Neural cell (in vitro differentiated cells): ENCODE measurements at regions not wholly inside any gene's neighbourhood (a gene's known extent, or its start where the extent isn't known, plus 50 kb on each side); places are given as distances from the start of the nearest gene placed in this dataset.

ENCODE experiments used
- H2AFZ ChIP-seq: fragments of 200-600, 300-800 bp; sonication (generic), shearing (Covaris generic); 2 replicates; pipeline ENCODE4 v1.6.0; 2014; ENCODE audit warnings: low read depth, mild to moderate bottlenecking, antibody characterized with exemption, low read length, moderate library complexity
- H3F3A ChIP-seq: fragments of 200-600 bp; shearing (Covaris generic); 2 replicates; pipeline ENCODE4 v1.6.1; 2016; ENCODE audit warnings: mild to moderate bottlenecking, moderate library complexity, mixed read lengths, antibody characterized with exemption, low read length; ENCODE audit not compliant: insufficient read depth, poor library complexity, severe bottlenecking
- H3K27ac ChIP-seq: fragments of 200-600, 300-800 bp; sonication (generic), shearing (Covaris generic); 2 replicates; pipeline ENCODE4 v1.5.1; 2014; ENCODE audit warnings: mild to moderate bottlenecking, low read length, moderate library complexity
- H3K27me3 ChIP-seq: fragments of 300-800, 200-600 bp; sonication (generic), shearing (Covaris generic); 2 replicates; pipeline ENCODE4 v1.6.0; 2014; ENCODE audit warnings: mild to moderate bottlenecking, low read depth, low read length, moderate library complexity; ENCODE audit not compliant: insufficient read depth
- H3K36me3 ChIP-seq: fragments of 300-800, 200-600 bp; sonication (generic), shearing (Covaris generic); 2 replicates; pipeline ENCODE4 v1.5.1; 2014; ENCODE audit warnings: mild to moderate bottlenecking, antibody characterized with exemption, low read length, moderate library complexity; ENCODE audit not compliant: insufficient read depth
- H3K4me2 ChIP-seq: fragments of 300-800, 200-600 bp; sonication (generic), shearing (Covaris generic); 2 replicates; pipeline ENCODE4 v1.6.0; 2014; ENCODE audit warnings: mild to moderate bottlenecking, low read length
- H3K4me3 ChIP-seq: fragments of 300-800, 200-600 bp; sonication (generic), shearing (Covaris generic); 2 replicates; pipeline ENCODE4 v1.5.1; 2014; ENCODE audit warnings: mild to moderate bottlenecking, low read length, moderate library complexity
- H3K79me2 ChIP-seq: fragments of 200-600 bp; shearing (Covaris generic); replicated peaks from 2 replicates; pipeline ENCODE4 v1.6.0; 2014; ENCODE audit warnings: mild to moderate bottlenecking, low read length, moderate library complexity; ENCODE audit not compliant: insufficient read depth
- H3K9ac ChIP-seq: fragments of 300-800, 200-600 bp; sonication (generic), shearing (Covaris generic); 2 replicates; pipeline ENCODE4 v1.6.1; 2016; ENCODE audit warnings: mild to moderate bottlenecking, low read length, mixed read lengths
- H3K9me2 ChIP-seq: fragments of 200-600 bp; shearing (Covaris generic); 2 replicates; pipeline ENCODE4 v1.6.1; 2016; ENCODE audit warnings: mild to moderate bottlenecking, low read length, mixed read lengths; ENCODE audit not compliant: insufficient read depth
- H3K9me3 ChIP-seq: fragments of 200-600, 300-800 bp; sonication (generic), shearing (Covaris generic); 2 replicates; pipeline ENCODE4 v1.6.1; 2016; ENCODE audit warnings: mild to moderate bottlenecking, mixed run types, low read length, moderate library complexity, mixed read lengths
- H4K20me1 ChIP-seq: fragments of 200-600 bp; shearing (Covaris generic); 2 replicates; pipeline ENCODE4 v1.6.1; 2016; ENCODE audit warnings: mild to moderate bottlenecking, mixed run types; ENCODE audit not compliant: insufficient read depth
- EP300 ChIP-seq: fragments of 450-650 bp; conservative IDR thresholded peaks from 2 replicates; pipeline ENCODE4 v1.6.1; 2014; ENCODE audit warnings: antibody characterized with exemption, mild to moderate bottlenecking, moderate library complexity; ENCODE audit not compliant: poor library complexity, severe bottlenecking
- EZH2 ChIP-seq: fragments of 200-600, 300-800 bp; shearing (Covaris generic), sonication (generic); IDR thresholded peaks from 2 replicates; pipeline ENCODE4 v1.6.1; 2014; ENCODE audit warnings: antibody characterized with exemption, low read length, borderline replicate concordance, mild to moderate bottlenecking; ENCODE audit not compliant: insufficient read depth, poor library complexity, severe bottlenecking
- MXI1 ChIP-seq: fragments of 450-650 bp; conservative IDR thresholded peaks from 2 replicates; pipeline ENCODE4 v1.6.1; 2014; ENCODE audit warnings: antibody characterized with exemption, mild to moderate bottlenecking; ENCODE audit not compliant: poor library complexity, severe bottlenecking
- POLR2AphosphoS5 ChIP-seq: IDR thresholded peaks from 2 replicates; pipeline ENCODE4 v1.6.1; 2012
- RAD21 ChIP-seq: fragments of 450-650 bp; conservative IDR thresholded peaks from 2 replicates; pipeline ENCODE4 v1.6.1; 2014; ENCODE audit warnings: antibody characterized with exemption, mild to moderate bottlenecking, moderate library complexity
- SMC3 ChIP-seq: fragments of 450-650 bp; conservative IDR thresholded peaks from 2 replicates; pipeline ENCODE4 v1.6.1; 2014; ENCODE audit warnings: antibody characterized with exemption, mild to moderate bottlenecking, moderate library complexity; ENCODE audit not compliant: poor library complexity
- TAF1 ChIP-seq: IDR thresholded peaks from 2 replicates; pipeline ENCODE4 v1.6.1; 2012; ENCODE audit warnings: low read depth
- TF ChIP-seq, protein P1 (sequence below): IDR thresholded peaks from 2 replicates; pipeline ENCODE4 v1.6.1; 2012; ENCODE audit warnings: borderline replicate concordance
- TF ChIP-seq, protein P2 (sequence below): fragments of 450-650 bp; IDR thresholded peaks from 2 replicates; pipeline ENCODE4 v1.5.1; 2014; ENCODE audit warnings: antibody characterized with exemption, mild to moderate bottlenecking, moderate library complexity; ENCODE audit not compliant: poor library complexity, severe bottlenecking

DNA sequence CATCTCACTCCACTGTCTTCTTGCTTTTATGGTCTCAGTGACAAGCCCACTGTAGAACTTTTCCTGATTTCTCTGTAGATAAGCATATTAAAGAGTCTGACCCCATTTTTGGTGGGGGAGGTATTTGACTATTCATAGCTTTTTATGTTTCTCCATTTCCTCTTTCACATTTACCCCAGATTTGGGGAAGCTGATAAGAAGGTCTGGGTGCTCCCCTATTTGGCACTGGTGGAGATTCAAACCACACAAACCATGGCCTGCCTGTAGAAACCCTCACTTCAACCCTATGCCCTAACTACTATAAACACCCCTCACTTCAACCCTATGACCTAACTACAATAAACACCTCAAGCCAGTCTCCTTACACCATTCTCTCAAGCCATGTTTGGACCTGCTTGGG lies 196.2 kb upstream of the SYNDIG1 start:
- Histone ChIP-seq H2AFZ (no peak overlapping the region), H3K4me3 (no peak overlapping the region), H3K79me2 (no peaks in the 10 kb centered on the region), H3K27ac (no peak overlapping the region), H3F3A (no peaks in the 10 kb centered on the region), H3K36me3 (no peaks in the 10 kb centered on the region), H3K9me2 (no peaks in the 10 kb centered on the region), H3K9me3 (no peaks in the 10 kb centered on the region), H4K20me1 (no peaks in the 10 kb centered on the region), H3K9ac (no peak overlapping the region), H3K4me2 (no peak overlapping the region), H3K27me3 (no peaks in the 10 kb centered on the region)
- no peak for TF ChIP-seq EZH2
- TF ChIP-seq RAD21: no peak
- TF ChIP-seq MXI1: no peak
- no peak for TF ChIP-seq TAF1
- TF ChIP-seq, protein P1, sequence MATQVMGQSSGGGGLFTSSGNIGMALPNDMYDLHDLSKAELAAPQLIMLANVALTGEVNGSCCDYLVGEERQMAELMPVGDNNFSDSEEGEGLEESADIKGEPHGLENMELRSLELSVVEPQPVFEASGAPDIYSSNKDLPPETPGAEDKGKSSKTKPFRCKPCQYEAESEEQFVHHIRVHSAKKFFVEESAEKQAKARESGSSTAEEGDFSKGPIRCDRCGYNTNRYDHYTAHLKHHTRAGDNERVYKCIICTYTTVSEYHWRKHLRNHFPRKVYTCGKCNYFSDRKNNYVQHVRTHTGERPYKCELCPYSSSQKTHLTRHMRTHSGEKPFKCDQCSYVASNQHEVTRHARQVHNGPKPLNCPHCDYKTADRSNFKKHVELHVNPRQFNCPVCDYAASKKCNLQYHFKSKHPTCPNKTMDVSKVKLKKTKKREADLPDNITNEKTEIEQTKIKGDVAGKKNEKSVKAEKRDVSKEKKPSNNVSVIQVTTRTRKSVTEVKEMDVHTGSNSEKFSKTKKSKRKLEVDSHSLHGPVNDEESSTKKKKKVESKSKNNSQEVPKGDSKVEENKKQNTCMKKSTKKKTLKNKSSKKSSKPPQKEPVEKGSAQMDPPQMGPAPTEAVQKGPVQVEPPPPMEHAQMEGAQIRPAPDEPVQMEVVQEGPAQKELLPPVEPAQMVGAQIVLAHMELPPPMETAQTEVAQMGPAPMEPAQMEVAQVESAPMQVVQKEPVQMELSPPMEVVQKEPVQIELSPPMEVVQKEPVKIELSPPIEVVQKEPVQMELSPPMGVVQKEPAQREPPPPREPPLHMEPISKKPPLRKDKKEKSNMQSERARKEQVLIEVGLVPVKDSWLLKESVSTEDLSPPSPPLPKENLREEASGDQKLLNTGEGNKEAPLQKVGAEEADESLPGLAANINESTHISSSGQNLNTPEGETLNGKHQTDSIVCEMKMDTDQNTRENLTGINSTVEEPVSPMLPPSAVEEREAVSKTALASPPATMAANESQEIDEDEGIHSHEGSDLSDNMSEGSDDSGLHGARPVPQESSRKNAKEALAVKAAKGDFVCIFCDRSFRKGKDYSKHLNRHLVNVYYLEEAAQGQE: no peak
- TF ChIP-seq, protein P2, sequence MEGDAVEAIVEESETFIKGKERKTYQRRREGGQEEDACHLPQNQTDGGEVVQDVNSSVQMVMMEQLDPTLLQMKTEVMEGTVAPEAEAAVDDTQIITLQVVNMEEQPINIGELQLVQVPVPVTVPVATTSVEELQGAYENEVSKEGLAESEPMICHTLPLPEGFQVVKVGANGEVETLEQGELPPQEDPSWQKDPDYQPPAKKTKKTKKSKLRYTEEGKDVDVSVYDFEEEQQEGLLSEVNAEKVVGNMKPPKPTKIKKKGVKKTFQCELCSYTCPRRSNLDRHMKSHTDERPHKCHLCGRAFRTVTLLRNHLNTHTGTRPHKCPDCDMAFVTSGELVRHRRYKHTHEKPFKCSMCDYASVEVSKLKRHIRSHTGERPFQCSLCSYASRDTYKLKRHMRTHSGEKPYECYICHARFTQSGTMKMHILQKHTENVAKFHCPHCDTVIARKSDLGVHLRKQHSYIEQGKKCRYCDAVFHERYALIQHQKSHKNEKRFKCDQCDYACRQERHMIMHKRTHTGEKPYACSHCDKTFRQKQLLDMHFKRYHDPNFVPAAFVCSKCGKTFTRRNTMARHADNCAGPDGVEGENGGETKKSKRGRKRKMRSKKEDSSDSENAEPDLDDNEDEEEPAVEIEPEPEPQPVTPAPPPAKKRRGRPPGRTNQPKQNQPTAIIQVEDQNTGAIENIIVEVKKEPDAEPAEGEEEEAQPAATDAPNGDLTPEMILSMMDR: no peak
- TF ChIP-seq SMC3: no peak
- TF ChIP-seq POLR2AphosphoS5: no peak
- TF ChIP-seq EP300: no peak

DNA sequence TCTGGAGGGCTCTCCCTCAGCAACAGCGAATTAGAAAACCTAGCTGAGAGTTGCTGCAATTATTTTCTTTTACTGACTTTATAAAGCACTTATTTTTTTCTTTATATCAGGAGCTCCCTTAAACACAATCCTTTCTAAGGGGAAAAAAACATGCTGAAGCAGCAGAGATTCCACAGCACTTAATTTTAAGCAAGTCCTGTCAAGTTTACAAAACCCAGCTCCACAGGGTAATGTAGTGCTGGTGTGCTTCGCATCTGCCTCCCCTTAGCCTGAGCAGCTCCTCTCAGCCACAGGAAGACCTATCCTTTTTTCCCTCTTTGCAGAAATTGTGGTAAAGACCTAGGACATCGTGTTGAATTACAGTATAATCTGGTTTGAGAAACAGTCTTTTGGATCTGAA lies 208.1 kb upstream of the SYNDIG1 start:
- TF ChIP-seq, protein P2: no peak
- Histone ChIP-seq H3K4me2 (no peak overlapping the region), H3K27me3 (no peaks in the 10 kb centered on the region), H3K9me3 (no peaks in the 10 kb centered on the region), H3K27ac (no peak overlapping the region), H3K79me2 (no peaks in the 10 kb centered on the region), H3K36me3 (no peaks in the 10 kb centered on the region), H2AFZ (no peak overlapping the region), H3K9ac (no peak overlapping the region), H4K20me1 (no peaks in the 10 kb centered on the region), H3K4me3 (no peak overlapping the region), H3K9me2 (no peaks in the 10 kb centered on the region), H3F3A (no peaks in the 10 kb centered on the region)
